Brain pericyte (primary cell): ENCODE measurements at regions not wholly inside any gene's neighbourhood (a gene's known extent, or its start where the extent isn't known, plus 50 kb on each side); places are given as distances from the start of the nearest gene placed in this dataset.

Experiments
- DNase-seq: peaks from one replicate; pipeline ENCODE4 v3.0.0-alpha.2; 2012; ENCODE audit warnings: low read depth, low spot score

GRCh38 chr4:38189445-38189844 lies 229.2 kb downstream of the PTTG2 start:
- DNase-seq = peak; percentile 45

- DNase-seq = peak; percentile 58
Observed at GRCh38 chr4:38190717-38191178, 230.6 kb downstream of the PTTG2 start.

GRCh38 chr4:38192516-38192915 lies 232.3 kb downstream of the PTTG2 start:
- no peak for DNase-seq

- no peak for DNase-seq
Observed at GRCh38 chr4:38193236-38193863, 233.2 kb downstream of the PTTG2 start.

- DNase-seq = no peak
Observed at GRCh38 chr4:38194047-38194602, 233.9 kb downstream of the PTTG2 start.

- DNase-seq = no peak
Observed at GRCh38 chr4:38195486-38195885, 235.3 kb downstream of the PTTG2 start.

- DNase-seq = no peak
Observed at GRCh38 chr4:38195911-38196310, 235.7 kb downstream of the PTTG2 start.

- DNase-seq = no peak
Observed at GRCh38 chr4:38202242-38202641, 242.0 kb downstream of the PTTG2 start.

GRCh38 chr4:38203609-38204008 lies 243.4 kb downstream of the PTTG2 start:
- no peak for DNase-seq

GRCh38 chr4:38204339-38205035 lies 244.3 kb downstream of the PTTG2 start:
- no peak for DNase-seq

GRCh38 chr4:38205261-38205660 lies 245.1 kb downstream of the PTTG2 start:
- no peak for DNase-seq

- no peak for DNase-seq
Observed at GRCh38 chr4:38207110-38207457, 246.9 kb downstream of the PTTG2 start.

GRCh38 chr4:38209654-38210053 lies 249.5 kb downstream of the PTTG2 start:
- no peak for DNase-seq

- peak; percentile 77 for DNase-seq
Observed at GRCh38 chr4:38210396-38211114, 250.4 kb downstream of the PTTG2 start.

GRCh38 chr4:38211885-38212284 lies 251.7 kb downstream of the PTTG2 start:
- DNase-seq = no peak

- DNase-seq = no peak
Observed at GRCh38 chr4:38213083-38213805, 253.0 kb downstream of the PTTG2 start.

GRCh38 chr4:38222892-38223291 lies 262.7 kb downstream of the PTTG2 start:
- DNase-seq = no peak

- no peak for DNase-seq
Observed at GRCh38 chr4:38223306-38223705, 263.1 kb downstream of the PTTG2 start.

GRCh38 chr4:38223782-38224236 lies 263.6 kb downstream of the PTTG2 start:
- DNase-seq = no peak

GRCh38 chr4:38224850-38225249 lies 264.7 kb downstream of the PTTG2 start:
- DNase-seq = no peak

GRCh38 chr4:38226170-38226569 lies 266.0 kb downstream of the PTTG2 start:
- no peak for DNase-seq
